DMS79 (cell line): ENCODE measurements at regions not wholly inside any gene's neighbourhood (a gene's known extent, or its start where the extent isn't known, plus 50 kb on each side); places are given as distances from the start of the nearest gene placed in this dataset.

Source experiments
- DNase-seq: peaks from one replicate; lab custom pipeline; 2025; lab: John Stamatoyannopoulos, UW

- DNase-seq, result no peak
These were observed 58.9 kb downstream of the IRX1 start for GRCh38 chr5:3654515-3654914.

GRCh38 chr5:3656803-3657202 lies 61.2 kb downstream of the IRX1 start:
- no peak for DNase-seq

GRCh38 chr5:3657364-3658022 lies 61.9 kb downstream of the IRX1 start:
- DNase-seq, result no peak

- no peak for DNase-seq
These were observed 63.3 kb downstream of the IRX1 start for GRCh38 chr5:3658929-3659328.

- no peak for DNase-seq
These were observed 64.3 kb downstream of the IRX1 start for GRCh38 chr5:3659907-3660306.

- no peak for DNase-seq
These were observed 65.0 kb downstream of the IRX1 start for GRCh38 chr5:3660630-3661029.

- no peak for DNase-seq
These were observed 66.2 kb downstream of the IRX1 start for GRCh38 chr5:3661755-3662296.

GRCh38 chr5:3662344-3662743 lies 66.7 kb downstream of the IRX1 start:
- no peak for DNase-seq

- DNase-seq, result no peak
These were observed 75.7 kb downstream of the IRX1 start for GRCh38 chr5:3671337-3671736.

- DNase-seq, result no peak
These were observed 83.2 kb downstream of the IRX1 start for GRCh38 chr5:3678801-3679200.

GRCh38 chr5:3680821-3681220 lies 85.2 kb downstream of the IRX1 start:
- DNase-seq, result no peak

GRCh38 chr5:3684118-3684517 lies 88.5 kb downstream of the IRX1 start:
- DNase-seq, result no peak

GRCh38 chr5:3684771-3685354 lies 89.2 kb downstream of the IRX1 start:
- DNase-seq, result no peak

GRCh38 chr5:3694819-3695218 lies 99.2 kb downstream of the IRX1 start:
- no peak for DNase-seq

GRCh38 chr5:3695818-3696217 lies 100.2 kb downstream of the IRX1 start:
- DNase-seq, result no peak

GRCh38 chr5:3698412-3698811 lies 102.8 kb downstream of the IRX1 start:
- no peak for DNase-seq

- DNase-seq, result no peak
These were observed 106.1 kb downstream of the IRX1 start for GRCh38 chr5:3701694-3702093.

GRCh38 chr5:3704661-3705060 lies 109.0 kb downstream of the IRX1 start:
- DNase-seq, result no peak

- DNase-seq, result no peak
These were observed 113.6 kb downstream of the IRX1 start for GRCh38 chr5:3709068-3709716.

- no peak for DNase-seq
These were observed 114.2 kb downstream of the IRX1 start for GRCh38 chr5:3709717-3710348.

GRCh38 chr5:3715062-3715461 lies 119.4 kb downstream of the IRX1 start:
- DNase-seq, result no peak

- no peak for DNase-seq
These were observed 134.0 kb downstream of the IRX1 start for GRCh38 chr5:3729631-3730030.

- DNase-seq, result no peak
These were observed 139.0 kb downstream of the IRX1 start for GRCh38 chr5:3734632-3735031.
